DMS153 (cell line): ENCODE measurements at regions not wholly inside any gene's neighbourhood (a gene's known extent, or its start where the extent isn't known, plus 50 kb on each side); places are given as distances from the start of the nearest gene placed in this dataset.
"Not testable (repeated sequence)": the region's sequence is repeated elsewhere in the genome, so short reads cannot be mapped to it uniquely, and the experiment has no call there.

Experiments used
- DNase-seq: peaks from one replicate; lab custom pipeline; 2025; lab: John Stamatoyannopoulos, UW

- DNase-seq: no peak
These were observed 188.9 kb upstream of the KIF2B start for GRCh38 chr17:53633856-53634255.

- no peak for DNase-seq
These were observed 191.2 kb upstream of the KIF2B start for GRCh38 chr17:53631486-53631885.

GRCh38 chr17:53630638-53631037, 192.1 kb upstream of the KIF2B start:
- no peak for DNase-seq

GRCh38 chr17:53630115-53630514, 192.6 kb upstream of the KIF2B start:
- no peak for DNase-seq

- no peak for DNase-seq
These were observed 193.5 kb upstream of the KIF2B start for GRCh38 chr17:53629188-53629587.

GRCh38 chr17:53628011-53628410, 194.7 kb upstream of the KIF2B start:
- DNase-seq: no peak

- no peak for DNase-seq
These were observed 195.2 kb upstream of the KIF2B start for GRCh38 chr17:53627511-53627910.

- DNase-seq: no peak
These were observed 196.4 kb upstream of the KIF2B start for GRCh38 chr17:53626286-53626685.

GRCh38 chr17:53619025-53619424, 203.7 kb upstream of the KIF2B start:
- no peak for DNase-seq

- not testable (repeated sequence) for DNase-seq
These were observed 214.5 kb upstream of the KIF2B start for GRCh38 chr17:53608208-53608607.

GRCh38 chr17:53607475-53607874, 215.3 kb upstream of the KIF2B start:
- no peak for DNase-seq

- no peak for DNase-seq
These were observed 234.4 kb upstream of the KIF2B start for GRCh38 chr17:53588317-53588716.

- no peak for DNase-seq
These were observed 248.7 kb upstream of the KIF2B start for GRCh38 chr17:53574038-53574437.

GRCh38 chr17:53571342-53571741, 251.4 kb upstream of the KIF2B start:
- no peak for DNase-seq

GRCh38 chr17:53570731-53571130, 252.0 kb upstream of the KIF2B start:
- no peak for DNase-seq

GRCh38 chr17:53560953-53561352, 261.8 kb upstream of the KIF2B start:
- no peak for DNase-seq

- DNase-seq: no peak
These were observed 274.5 kb upstream of the KIF2B start for GRCh38 chr17:53548252-53548651.

- DNase-seq: no peak
These were observed 279.3 kb upstream of the KIF2B start for GRCh38 chr17:53543472-53543871.

GRCh38 chr17:53538129-53538617, 284.6 kb upstream of the KIF2B start:
- no peak for DNase-seq

GRCh38 chr17:53527473-53527872, 295.3 kb upstream of the KIF2B start:
- no peak for DNase-seq

- no peak for DNase-seq
These were observed 297.1 kb upstream of the KIF2B start for GRCh38 chr17:53525590-53525989.

- no peak for DNase-seq
These were observed 306.1 kb upstream of the KIF2B start for GRCh38 chr17:53516636-53517035.

- DNase-seq: no peak
These were observed 323.4 kb upstream of the KIF2B start for GRCh38 chr17:53499277-53499676.

GRCh38 chr17:53496356-53496755, 326.4 kb upstream of the KIF2B start:
- no peak for DNase-seq

- no peak for DNase-seq
These were observed 330.2 kb upstream of the KIF2B start for GRCh38 chr17:53492532-53492931.
